GM18909 (cell line): ENCODE measurements at regions not wholly inside any gene's neighbourhood (a gene's known extent, or its start where the extent isn't known, plus 50 kb on each side); places are given as distances from the start of the nearest gene placed in this dataset.

ENCODE experiments used
- ATAC-seq: cut with Tn5 transposase; IDR thresholded peaks from one replicate; pipeline ENCODE4 v1.9.1; 2021; ENCODE audit warnings: mild to moderate bottlenecking; ENCODE audit not compliant: unreplicated experiment, poor library complexity

GRCh38 chr21:38879912-38880576, 74.3 kb downstream of the ETS2 start:
- ATAC-seq: no peak

GRCh38 chr21:38878379-38879179, 72.8 kb downstream of the ETS2 start:
- no peak for ATAC-seq

- no peak for ATAC-seq
These were observed 70.2 kb downstream of the ETS2 start for GRCh38 chr21:38875694-38876492.
